IPS-NIHi11 (cell line): ENCODE measurements at regions not wholly inside any gene's neighbourhood (a gene's known extent, or its start where the extent isn't known, plus 50 kb on each side); places are given as distances from the start of the nearest gene placed in this dataset.

Source experiments
- DNase-seq: peaks from one replicate; pipeline ENCODE4 v3.0.0; 2012; ENCODE audit warnings: mixed read lengths, low spot score

- DNase-seq: no peak
These were observed 959.1 kb downstream of the CDH11 start for GRCh38 chr16:64162613-64163375.

GRCh38 chr16:64159976-64160375 is 961.9 kb downstream of the CDH11 start:
- no peak for DNase-seq

GRCh38 chr16:64158941-64159588 is 962.8 kb downstream of the CDH11 start:
- no peak for DNase-seq

GRCh38 chr16:64153718-64154117 is 968.1 kb downstream of the CDH11 start:
- DNase-seq: no peak

- DNase-seq: no peak
These were observed 969.7 kb downstream of the CDH11 start for GRCh38 chr16:64151990-64152767.

GRCh38 chr16:64150193-64150592 is 971.7 kb downstream of the CDH11 start:
- DNase-seq: no peak

DNA sequence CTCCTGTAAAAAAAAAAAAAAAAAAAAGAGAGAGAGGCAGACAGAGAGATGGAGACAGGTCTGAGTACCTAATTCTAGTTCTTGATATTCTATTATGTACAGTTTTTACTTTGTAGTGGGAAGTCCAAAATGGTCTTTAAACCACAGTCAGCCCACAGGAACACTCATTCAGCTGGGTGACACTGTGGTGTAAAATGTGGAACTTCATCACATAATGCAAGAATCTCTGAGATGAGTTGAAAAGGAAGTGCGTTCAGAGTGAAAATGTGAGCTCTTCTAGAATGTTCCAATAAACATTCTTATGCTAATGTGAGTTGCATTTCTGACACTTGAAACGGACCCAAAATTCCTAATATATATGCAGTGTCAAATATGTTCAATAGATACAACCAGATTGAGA is 972.1 kb downstream of the CDH11 start:
- no peak for DNase-seq

DNA sequence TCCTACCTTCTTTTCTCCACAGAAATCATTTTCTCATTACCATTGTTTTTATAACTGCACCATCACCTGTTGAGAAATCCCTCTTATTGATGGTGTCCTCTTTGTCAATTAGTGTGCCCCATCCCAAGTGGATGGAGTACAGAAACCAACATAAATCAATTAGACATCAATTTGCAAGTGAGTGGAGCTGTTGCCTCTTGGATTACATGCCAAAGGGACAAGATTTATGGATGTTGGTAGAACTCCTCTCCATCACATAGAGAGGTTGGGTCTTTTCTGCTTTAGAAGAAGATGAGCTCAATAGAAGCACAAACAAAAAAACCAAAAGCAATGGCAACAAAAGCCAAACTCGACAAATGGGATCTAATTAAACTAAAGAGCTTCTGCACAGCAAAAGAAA is 973.5 kb downstream of the CDH11 start:
- no peak for DNase-seq

DNA sequence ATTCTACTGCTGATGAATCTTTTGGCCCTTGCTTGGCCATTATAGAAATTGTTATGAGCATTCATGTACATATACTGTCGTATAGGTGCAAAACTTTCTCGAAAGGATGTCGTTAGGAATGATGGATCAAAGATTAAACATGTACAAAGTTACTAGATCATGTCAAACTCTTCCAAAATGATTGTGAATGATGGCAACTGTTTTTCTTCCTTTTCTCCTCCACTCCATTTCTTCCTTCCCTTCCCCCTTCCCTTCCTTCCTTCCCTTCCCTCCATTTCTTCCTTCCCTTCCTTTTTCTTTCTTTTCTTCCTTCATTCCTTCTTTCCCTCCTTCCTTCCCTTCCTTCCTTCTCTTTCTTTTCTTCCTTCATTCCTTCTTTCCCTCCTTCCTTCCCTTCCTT is 973.9 kb downstream of the CDH11 start:
- DNase-seq: no peak

DNA sequence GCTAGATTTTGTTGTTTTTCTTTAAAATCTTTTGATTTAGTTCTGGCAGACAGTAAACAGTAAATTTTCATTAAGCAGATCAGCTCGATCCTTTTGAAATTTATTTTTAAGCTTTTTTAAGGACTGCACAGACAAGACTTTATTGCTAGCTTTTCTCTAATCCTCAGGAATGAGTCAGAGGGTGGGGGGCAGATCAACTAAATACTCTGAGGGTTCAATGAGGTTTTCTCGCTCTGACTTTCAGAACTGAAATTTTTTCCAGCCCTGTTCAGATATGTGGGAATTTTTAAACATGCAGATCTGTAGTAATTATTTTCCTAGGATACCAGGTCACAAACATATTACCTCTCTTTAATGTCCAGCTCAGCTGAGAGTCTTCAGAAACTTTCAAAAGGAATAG is 977.2 kb downstream of the CDH11 start:
- DNase-seq: no peak

GRCh38 chr16:64138621-64139020 is 983.2 kb downstream of the CDH11 start:
- DNase-seq: no peak

GRCh38 chr16:64138006-64138405 is 983.9 kb downstream of the CDH11 start:
- DNase-seq: no peak

DNA sequence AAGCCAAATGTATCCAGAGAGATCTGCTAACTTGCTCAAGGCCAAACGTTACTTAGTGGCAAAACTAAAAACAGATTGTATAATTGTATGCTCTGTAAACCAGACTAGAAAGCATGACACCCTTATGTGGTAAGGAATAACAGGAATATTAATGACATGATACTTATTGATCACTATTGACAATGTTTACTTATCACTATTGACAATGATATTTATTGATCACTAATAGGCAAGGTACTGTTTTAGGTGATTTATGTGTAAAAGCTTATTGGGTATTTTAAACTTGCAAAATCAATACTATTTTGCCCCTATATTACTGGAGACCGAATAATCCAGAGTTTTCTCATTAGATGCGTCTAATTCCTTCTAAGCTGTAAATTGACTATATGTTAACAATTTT is 985.1 kb downstream of the CDH11 start:
- no peak for DNase-seq

DNA sequence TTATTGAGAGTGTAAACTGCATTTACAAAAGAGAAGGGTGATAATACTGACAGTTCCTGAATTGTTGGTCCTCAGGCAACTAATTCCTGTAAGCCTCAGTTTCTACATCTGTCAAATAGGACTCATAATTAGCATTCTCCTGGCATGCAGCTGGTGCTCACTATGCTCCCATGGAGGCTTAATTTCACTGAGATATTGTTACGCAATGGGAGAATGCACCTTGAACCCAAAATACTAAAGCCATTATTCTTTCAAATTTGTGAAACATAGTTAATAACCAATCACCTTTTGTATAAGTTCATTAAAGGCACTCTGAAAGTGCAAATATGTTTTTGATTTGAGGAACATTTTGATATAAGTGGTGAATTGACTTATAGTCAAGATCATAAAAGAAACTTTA is 985.5 kb downstream of the CDH11 start:
- DNase-seq: no peak

DNA sequence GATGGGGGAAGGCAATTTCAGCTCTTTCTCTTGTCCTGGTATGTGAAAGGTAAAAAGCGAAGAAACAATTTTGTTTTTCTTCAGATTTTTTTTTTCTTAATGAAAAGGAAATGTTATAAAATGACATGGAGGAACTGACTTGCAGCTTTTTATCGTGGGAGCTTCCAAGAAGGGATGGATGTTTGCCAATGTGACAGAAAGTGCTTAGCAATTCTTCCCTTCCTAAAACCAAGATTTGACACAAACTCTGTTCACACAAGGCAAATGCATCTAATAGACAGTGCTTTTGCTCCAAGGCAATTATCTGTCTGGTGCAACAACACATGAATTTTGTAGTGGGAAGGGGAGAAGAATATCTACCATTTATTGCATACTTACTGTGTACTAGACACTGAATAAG is 988.5 kb downstream of the CDH11 start:
- no peak for DNase-seq

DNA sequence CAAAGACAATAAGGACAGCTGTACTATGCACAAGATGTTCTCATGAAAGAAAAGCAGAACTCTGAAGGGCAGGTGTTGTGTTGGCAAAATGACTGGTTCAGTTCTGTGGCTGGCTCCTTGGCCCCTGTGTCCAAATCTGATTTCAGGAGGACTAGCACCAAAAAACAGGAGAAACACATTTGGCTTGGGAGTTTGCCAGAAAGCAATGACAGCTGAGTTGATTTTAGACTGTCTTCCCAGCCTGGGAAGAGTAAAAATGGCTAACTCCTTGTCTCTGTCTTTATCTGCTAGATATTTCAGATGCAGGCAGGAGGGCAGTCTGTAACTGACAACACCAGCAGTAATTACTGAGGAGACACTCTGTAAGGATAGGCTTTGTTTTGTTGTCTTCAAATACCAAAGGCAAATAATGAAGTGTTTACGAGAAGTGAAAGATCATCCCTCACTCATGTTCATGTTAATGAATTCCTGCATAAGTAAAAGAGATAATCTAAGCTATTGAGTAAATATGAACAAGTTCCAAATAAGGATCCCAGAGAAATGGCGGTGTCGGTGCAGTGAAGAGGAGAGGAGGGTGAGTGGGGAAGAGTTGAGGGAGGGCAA is 989.0 kb downstream of the CDH11 start:
- no peak for DNase-seq

DNA sequence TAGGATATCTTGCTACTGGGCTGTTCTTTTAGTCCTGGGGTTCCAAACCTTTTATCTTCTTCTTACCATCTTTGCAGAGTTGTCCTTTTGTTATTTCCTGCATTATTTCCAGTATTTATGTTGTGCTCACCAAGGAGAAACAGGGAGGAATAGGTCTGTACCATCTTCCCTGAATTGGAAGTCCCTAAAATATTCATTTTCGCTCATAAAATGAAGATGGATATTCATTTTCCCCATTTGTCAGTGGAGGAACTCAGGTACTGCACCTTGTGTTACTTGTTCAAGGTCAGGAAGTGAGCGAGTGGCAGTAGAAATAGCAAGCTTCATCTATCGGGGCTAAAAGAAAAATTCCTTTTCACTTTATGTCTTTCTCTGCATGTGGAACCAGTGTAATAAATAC is 989.7 kb downstream of the CDH11 start:
- no peak for DNase-seq

GRCh38 chr16:64131423-64131822 is 990.4 kb downstream of the CDH11 start:
- no peak for DNase-seq

- DNase-seq: no peak
These were observed 991.7 kb downstream of the CDH11 start for GRCh38 chr16:64130140-64130539.

DNA sequence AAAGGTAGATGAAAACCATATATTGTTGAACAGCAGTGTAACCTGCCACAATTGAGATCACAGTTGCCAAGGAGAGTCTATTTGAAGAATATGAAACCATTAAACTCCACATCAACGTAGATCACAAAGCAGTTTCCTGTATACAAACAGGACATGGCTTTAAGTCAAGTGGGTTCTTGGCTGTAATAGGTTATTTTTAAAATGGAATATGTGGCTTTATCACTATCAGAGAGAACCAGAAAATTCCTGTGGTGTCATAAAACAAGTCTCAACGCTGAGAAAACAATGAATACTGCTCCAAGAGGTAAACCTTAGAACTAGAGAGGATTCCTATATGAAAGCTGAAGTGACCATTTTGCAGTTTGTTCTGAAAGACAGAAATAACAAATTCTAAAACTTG is 999.7 kb downstream of the CDH11 start:
- no peak for DNase-seq

DNA sequence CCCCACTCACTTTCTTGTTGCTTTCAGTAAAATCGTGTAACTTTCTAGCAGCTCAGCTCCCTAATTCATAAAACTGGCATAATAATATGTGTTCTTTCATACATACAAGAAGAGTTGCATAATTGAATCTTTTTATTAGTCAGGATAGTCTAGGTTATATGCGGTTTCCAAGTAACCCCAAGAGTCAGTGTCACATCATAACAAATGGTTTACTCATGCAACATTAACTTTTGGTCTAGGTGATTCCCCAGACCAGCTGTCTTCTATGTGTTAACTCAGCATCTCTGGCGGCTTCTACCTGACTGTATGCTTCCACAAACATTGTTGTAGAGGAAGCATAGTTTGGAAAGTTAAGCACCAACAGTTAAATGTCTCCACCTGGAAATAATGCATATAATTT is 1000.4 kb downstream of the CDH11 start:
- DNase-seq: no peak

- DNase-seq: no peak
These were observed 1005.7 kb downstream of the CDH11 start for GRCh38 chr16:64116151-64116550.

- DNase-seq: no peak
These were observed 1012.6 kb downstream of the CDH11 start for GRCh38 chr16:64109241-64109640.
